ENCODE measurements at regions not wholly inside any gene's neighbourhood (a gene's known extent, or its start where the extent isn't known, plus 50 kb on each side); places are given as distances from the start of the nearest gene placed in this dataset.

DNA sequence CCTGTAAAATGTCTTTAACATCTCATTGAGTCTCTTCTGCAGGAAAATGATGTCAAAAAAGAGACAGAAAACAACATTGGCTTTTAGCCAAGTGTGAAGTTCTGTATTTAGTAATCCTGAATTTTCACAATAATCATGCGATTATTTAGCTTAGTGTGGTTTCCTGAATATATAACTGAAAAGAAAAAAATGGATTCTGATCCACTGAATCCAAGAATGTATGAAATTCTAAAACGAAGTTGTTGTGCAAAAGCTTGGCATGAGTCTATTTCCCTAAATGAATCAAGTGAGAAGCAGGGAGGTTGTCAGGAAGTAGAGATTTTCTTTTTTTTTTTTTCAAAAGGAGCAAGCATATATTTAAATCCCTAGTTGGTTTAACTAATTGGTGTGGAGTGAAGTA is 145.9 kb upstream of the CDH6 start:
- TF ChIP-seq POLR2A (IDR thresholded peaks at IDR 0.05) (no peak), POLR2AphosphoS5 (IDR thresholded peaks at IDR 0.05) (no peak)
- TF ChIP-seq, protein P1, sequence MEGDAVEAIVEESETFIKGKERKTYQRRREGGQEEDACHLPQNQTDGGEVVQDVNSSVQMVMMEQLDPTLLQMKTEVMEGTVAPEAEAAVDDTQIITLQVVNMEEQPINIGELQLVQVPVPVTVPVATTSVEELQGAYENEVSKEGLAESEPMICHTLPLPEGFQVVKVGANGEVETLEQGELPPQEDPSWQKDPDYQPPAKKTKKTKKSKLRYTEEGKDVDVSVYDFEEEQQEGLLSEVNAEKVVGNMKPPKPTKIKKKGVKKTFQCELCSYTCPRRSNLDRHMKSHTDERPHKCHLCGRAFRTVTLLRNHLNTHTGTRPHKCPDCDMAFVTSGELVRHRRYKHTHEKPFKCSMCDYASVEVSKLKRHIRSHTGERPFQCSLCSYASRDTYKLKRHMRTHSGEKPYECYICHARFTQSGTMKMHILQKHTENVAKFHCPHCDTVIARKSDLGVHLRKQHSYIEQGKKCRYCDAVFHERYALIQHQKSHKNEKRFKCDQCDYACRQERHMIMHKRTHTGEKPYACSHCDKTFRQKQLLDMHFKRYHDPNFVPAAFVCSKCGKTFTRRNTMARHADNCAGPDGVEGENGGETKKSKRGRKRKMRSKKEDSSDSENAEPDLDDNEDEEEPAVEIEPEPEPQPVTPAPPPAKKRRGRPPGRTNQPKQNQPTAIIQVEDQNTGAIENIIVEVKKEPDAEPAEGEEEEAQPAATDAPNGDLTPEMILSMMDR (IDR thresholded peaks at IDR 0.05) = no peak
